WTC11 (cell line): ENCODE measurements at regions not wholly inside any gene's neighbourhood (a gene's known extent, or its start where the extent isn't known, plus 50 kb on each side); places are given as distances from the start of the nearest gene placed in this dataset.

ENCODE experiments used
- ATAC-seq: fragments of 200-7000 bp; cut with Tn5 transposase; 2 replicates; pipeline ENCODE4 v1.10.0; 2021; ENCODE audit warnings: mild to moderate bottlenecking, moderate library complexity
- CTCF ChIA-PET: fragments of 300-600 bp; sonication (Branson Sonifier 250); formaldehyde crosslinking; loops from one replicate; lab custom pipeline; 2021; ENCODE audit warnings: antibody characterized with exemption; lab: Charles Lee
- POLR2A ChIA-PET: fragments of 350-600 bp; sonication (Branson Sonifier 250); formaldehyde crosslinking; loops from one replicate; lab custom pipeline; 2021; ENCODE audit warnings: antibody characterized with exemption; lab: Charles Lee
- DNase-seq: peaks from one replicate; pipeline ENCODE4 v3.0.0; 2021; ENCODE audit warnings: low spot score
- H3K27ac Mint-ChIP-seq: 2 replicates; pipeline ENCODE4 v1.8.0; 2021; ENCODE audit warnings: mixed read lengths
- H3K27me3 Mint-ChIP-seq: 2 replicates; pipeline ENCODE4 v1.8.0; 2021; ENCODE audit warnings: low read depth, mild to moderate bottlenecking, moderate library complexity, mixed read lengths
- H3K36me3 Mint-ChIP-seq: 2 replicates; pipeline ENCODE4 v1.8.0; 2021; ENCODE audit warnings: mixed read lengths
- H3K4me1 Mint-ChIP-seq: 2 replicates; pipeline ENCODE4 v1.8.0; 2022; ENCODE audit warnings: mixed read lengths
- H3K4me3 Mint-ChIP-seq: 2 replicates; pipeline ENCODE4 v1.8.0; 2021; ENCODE audit warnings: mild to moderate bottlenecking, moderate library complexity, mixed read lengths
- H3K9me3 Mint-ChIP-seq: 2 replicates; pipeline ENCODE4 v1.8.0; 2021; ENCODE audit warnings: mixed read lengths
- CDX4 ChIP-seq: fragments of 250-450 bp; sonication (Bioruptor Pico); IDR thresholded peaks from 2 replicates; pipeline ENCODE4 v1.9.0; 2021; ENCODE audit warnings: moderate library complexity, mild to moderate bottlenecking, inconsistent platforms, borderline replicate concordance
- CREM ChIP-seq: sonication (generic); formaldehyde crosslinking; IDR thresholded peaks from 2 replicates; pipeline ENCODE4 v1.8.1; 2022; ENCODE audit warnings: mild to moderate bottlenecking, missing genetic modification reagents, moderate library complexity
- E2F4 ChIP-seq: sonication (generic); formaldehyde crosslinking; IDR thresholded peaks from 2 replicates; pipeline ENCODE4 v1.8.1; 2022; ENCODE audit warnings: low read depth, mild to moderate bottlenecking, moderate library complexity, missing genetic modification reagents, borderline replicate concordance
- HMGA2 ChIP-seq: fragments of 250-450 bp; sonication (Bioruptor Pico); IDR thresholded peaks from 2 replicates; pipeline ENCODE4 v1.4.0; 2021; ENCODE audit warnings: mild to moderate bottlenecking, moderate library complexity
- JUN ChIP-seq: sonication (generic); formaldehyde crosslinking; IDR thresholded peaks from 2 replicates; pipeline ENCODE4 v1.8.0; 2023; ENCODE audit warnings: mild to moderate bottlenecking, missing genetic modification reagents
- MXD4 ChIP-seq: fragments of 250-450 bp; sonication (Bioruptor Pico); IDR thresholded peaks from 2 replicates; pipeline ENCODE4 v1.8.0; 2021; ENCODE audit warnings: mild to moderate bottlenecking, moderate library complexity, borderline replicate concordance
- ZNF121 ChIP-seq: sonication (generic); formaldehyde crosslinking; IDR thresholded peaks from 2 replicates; pipeline ENCODE4 v1.8.0; 2023; ENCODE audit warnings: missing genetic modification reagents
- ZNF219 ChIP-seq: sonication (generic); formaldehyde crosslinking; IDR thresholded peaks from 2 replicates; pipeline ENCODE4 v1.8.0; 2023; ENCODE audit warnings: missing genetic modification reagents, mild to moderate bottlenecking, borderline replicate concordance
- ZNF317 ChIP-seq: sonication (generic); formaldehyde crosslinking; IDR thresholded peaks from 2 replicates; pipeline ENCODE4 v1.8.1; 2023; ENCODE audit warnings: low read depth, mild to moderate bottlenecking, moderate library complexity, missing genetic modification reagents, borderline replicate concordance
- ZNF532 ChIP-seq: fragments of 250-450 bp; sonication (Bioruptor Pico); IDR thresholded peaks from 2 replicates; pipeline ENCODE4 v1.9.0; 2021; ENCODE audit warnings: mild to moderate bottlenecking, borderline replicate concordance
- ZNF671 ChIP-seq: fragments of 250-450 bp; sonication (Bioruptor Pico); IDR thresholded peaks from 2 replicates; pipeline ENCODE4 v1.8.0; 2021; ENCODE audit warnings: mild to moderate bottlenecking
- TF ChIP-seq, protein P1 (sequence below): sonication (generic); formaldehyde crosslinking; conservative IDR thresholded peaks from 2 replicates; pipeline ENCODE4 v1.8.1; 2023; ENCODE audit warnings: mild to moderate bottlenecking, low read depth, missing genetic modification reagents, moderate library complexity
- TF ChIP-seq, protein P2 (sequence below): sonication (generic); formaldehyde crosslinking; IDR thresholded peaks from 2 replicates; pipeline ENCODE4 v1.8.0; 2022; ENCODE audit warnings: mild to moderate bottlenecking, missing genetic modification reagents
- TF ChIP-seq, protein P3 (sequence below): sonication (generic); formaldehyde crosslinking; IDR thresholded peaks from 2 replicates; pipeline ENCODE4 v1.8.1; 2023; ENCODE audit warnings: mild to moderate bottlenecking, missing genetic modification reagents, moderate library complexity
- TF ChIP-seq, protein P4 (sequence below): fragments of 250-450 bp; sonication (Bioruptor Pico); conservative IDR thresholded peaks from 2 replicates; pipeline ENCODE4 v1.9.0; 2021; ENCODE audit warnings: mild to moderate bottlenecking

DNA sequence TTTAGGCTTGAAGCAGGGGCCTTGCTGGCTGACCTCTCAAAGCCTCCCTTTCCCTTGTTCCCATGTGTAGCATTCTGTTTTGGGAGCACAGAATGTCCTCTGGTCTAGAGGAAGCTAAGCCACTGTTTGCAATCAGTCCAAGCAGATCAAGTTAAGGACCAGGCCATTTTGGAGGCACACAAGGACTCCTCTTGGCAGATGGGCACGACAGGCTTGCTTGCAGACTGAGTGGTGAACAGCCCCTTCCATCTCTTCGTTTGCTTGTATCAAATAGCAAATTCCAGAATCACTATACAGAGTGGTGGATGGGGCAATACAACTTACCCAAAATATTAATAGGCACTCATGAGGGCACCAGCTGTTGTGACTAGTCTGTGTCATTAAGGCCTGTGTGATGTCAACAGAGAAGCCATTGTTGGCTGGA lies 215.5 kb upstream of the SERP2 start:
- ATAC-seq (no peak), DNase-seq (no peak)
- TF ChIP-seq CDX4 = no peak
- no peak for TF ChIP-seq HMGA2 (CRISPR knock-in tag)
- no peak for TF ChIP-seq MXD4
- TF ChIP-seq ZNF532 (CRISPR knock-in tag) = no peak
- TF ChIP-seq CREM (CRISPR knock-in tag) = no peak
- TF ChIP-seq ZNF121 (CRISPR knock-in tag) = no peak
- TF ChIP-seq, protein P1, sequence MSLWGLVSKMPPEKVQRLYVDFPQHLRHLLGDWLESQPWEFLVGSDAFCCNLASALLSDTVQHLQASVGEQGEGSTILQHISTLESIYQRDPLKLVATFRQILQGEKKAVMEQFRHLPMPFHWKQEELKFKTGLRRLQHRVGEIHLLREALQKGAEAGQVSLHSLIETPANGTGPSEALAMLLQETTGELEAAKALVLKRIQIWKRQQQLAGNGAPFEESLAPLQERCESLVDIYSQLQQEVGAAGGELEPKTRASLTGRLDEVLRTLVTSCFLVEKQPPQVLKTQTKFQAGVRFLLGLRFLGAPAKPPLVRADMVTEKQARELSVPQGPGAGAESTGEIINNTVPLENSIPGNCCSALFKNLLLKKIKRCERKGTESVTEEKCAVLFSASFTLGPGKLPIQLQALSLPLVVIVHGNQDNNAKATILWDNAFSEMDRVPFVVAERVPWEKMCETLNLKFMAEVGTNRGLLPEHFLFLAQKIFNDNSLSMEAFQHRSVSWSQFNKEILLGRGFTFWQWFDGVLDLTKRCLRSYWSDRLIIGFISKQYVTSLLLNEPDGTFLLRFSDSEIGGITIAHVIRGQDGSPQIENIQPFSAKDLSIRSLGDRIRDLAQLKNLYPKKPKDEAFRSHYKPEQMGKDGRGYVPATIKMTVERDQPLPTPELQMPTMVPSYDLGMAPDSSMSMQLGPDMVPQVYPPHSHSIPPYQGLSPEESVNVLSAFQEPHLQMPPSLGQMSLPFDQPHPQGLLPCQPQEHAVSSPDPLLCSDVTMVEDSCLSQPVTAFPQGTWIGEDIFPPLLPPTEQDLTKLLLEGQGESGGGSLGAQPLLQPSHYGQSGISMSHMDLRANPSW (CRISPR knock-in tag) = no peak
- no peak for TF ChIP-seq E2F4 (CRISPR knock-in tag)
- no peak for TF ChIP-seq ZNF671
- TF ChIP-seq, protein P2, sequence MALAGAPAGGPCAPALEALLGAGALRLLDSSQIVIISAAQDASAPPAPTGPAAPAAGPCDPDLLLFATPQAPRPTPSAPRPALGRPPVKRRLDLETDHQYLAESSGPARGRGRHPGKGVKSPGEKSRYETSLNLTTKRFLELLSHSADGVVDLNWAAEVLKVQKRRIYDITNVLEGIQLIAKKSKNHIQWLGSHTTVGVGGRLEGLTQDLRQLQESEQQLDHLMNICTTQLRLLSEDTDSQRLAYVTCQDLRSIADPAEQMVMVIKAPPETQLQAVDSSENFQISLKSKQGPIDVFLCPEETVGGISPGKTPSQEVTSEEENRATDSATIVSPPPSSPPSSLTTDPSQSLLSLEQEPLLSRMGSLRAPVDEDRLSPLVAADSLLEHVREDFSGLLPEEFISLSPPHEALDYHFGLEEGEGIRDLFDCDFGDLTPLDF = no peak
- no peak for TF ChIP-seq ZNF317 (CRISPR knock-in tag)
- TF ChIP-seq, protein P3, sequence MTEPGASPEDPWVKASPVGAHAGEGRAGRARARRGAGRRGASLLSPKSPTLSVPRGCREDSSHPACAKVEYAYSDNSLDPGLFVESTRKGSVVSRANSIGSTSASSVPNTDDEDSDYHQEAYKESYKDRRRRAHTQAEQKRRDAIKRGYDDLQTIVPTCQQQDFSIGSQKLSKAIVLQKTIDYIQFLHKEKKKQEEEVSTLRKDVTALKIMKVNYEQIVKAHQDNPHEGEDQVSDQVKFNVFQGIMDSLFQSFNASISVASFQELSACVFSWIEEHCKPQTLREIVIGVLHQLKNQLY (CRISPR knock-in tag) = no peak
- TF ChIP-seq, protein P4, sequence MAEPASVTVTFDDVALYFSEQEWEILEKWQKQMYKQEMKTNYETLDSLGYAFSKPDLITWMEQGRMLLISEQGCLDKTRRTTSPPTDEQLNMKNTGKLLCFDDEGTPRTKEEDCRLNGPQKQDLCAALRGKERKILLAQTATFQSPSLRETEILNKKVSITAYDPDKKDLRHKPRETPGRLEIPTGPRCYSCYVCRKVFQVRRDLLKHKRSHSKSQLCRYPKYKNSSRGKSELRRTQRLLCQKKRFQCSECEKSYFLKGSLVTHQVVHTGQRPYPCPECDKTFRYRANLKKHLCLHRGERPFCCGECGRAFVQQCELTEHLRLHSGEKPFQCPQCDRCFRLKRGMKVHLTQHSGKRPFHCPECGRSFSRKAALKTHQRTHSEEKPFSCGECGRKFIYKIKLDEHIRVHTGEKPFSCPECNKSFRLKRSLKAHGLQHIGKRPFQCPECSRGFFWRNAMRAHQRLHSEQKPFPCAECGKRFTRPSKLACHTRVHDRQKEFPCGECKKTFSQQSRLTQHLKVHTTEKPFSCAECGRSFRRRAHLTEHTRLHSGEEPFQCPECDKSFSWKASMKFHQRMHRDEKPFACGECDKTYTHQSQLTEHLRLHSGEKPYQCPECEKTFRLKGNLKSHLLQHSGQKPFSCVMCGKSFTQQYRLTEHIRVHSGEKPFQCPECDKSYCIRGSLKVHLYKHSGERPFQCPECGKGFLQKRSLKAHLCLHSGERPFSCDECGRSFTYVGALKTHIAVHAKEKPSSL = no peak
- no peak for TF ChIP-seq JUN (CRISPR knock-in tag)
- no peak for TF ChIP-seq ZNF219 (CRISPR knock-in tag)
- H3K27me3 Mint-ChIP-seq = no peaks in the 10 kb centered on the region
- POLR2A ChIA-PET = no interaction called here
- CTCF ChIA-PET = no interaction called here
- H3K4me3 Mint-ChIP-seq = no peak overlapping the region
- peaks cover 8% of the 10 kb centered on the region for H3K4me1 Mint-ChIP-seq
- H3K9me3 Mint-ChIP-seq = no peaks in the 10 kb centered on the region
- no peak overlapping the region for H3K27ac Mint-ChIP-seq
- H3K36me3 Mint-ChIP-seq = no peaks in the 10 kb centered on the region
